Hepatocyte (in vitro differentiated cells): ENCODE measurements at regions not wholly inside any gene's neighbourhood (a gene's known extent, or its start where the extent isn't known, plus 50 kb on each side); places are given as distances from the start of the nearest gene placed in this dataset.

Source experiments
- EZH2 ChIP-seq: fragments of 200-600 bp; sonication (generic); IDR thresholded peaks from 2 replicates; pipeline ENCODE4 v1.6.1; 2016; ENCODE audit warnings: antibody characterized with exemption, mild to moderate bottlenecking, borderline replicate concordance
- TF ChIP-seq, protein P1 (sequence below): fragments of 200-600 bp; sonication (generic); IDR thresholded peaks from 2 replicates; pipeline ENCODE4 v1.5.1; 2016; ENCODE audit warnings: antibody characterized with exemption, mild to moderate bottlenecking; ENCODE audit not compliant: poor library complexity

DNA sequence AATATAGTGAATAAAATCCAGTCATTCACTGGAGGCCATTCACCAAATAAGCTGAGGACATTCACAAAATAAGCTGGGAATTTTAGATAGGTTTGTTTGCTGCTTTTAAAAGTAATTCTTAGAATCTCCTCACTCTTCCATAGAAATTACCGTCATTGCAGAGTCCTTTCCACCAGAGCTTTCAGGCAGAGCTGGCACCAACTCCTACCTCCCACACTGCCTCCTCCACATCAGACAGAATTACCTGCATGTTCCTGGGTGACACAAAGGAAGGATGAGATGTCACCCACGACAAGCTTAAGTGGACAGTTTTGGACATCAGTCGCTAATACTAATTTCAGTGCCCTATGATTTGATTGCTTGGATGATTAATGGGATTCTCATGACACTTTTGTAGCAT lies 1113.2 kb downstream of the IGSF11 start:
- TF ChIP-seq, protein P1, sequence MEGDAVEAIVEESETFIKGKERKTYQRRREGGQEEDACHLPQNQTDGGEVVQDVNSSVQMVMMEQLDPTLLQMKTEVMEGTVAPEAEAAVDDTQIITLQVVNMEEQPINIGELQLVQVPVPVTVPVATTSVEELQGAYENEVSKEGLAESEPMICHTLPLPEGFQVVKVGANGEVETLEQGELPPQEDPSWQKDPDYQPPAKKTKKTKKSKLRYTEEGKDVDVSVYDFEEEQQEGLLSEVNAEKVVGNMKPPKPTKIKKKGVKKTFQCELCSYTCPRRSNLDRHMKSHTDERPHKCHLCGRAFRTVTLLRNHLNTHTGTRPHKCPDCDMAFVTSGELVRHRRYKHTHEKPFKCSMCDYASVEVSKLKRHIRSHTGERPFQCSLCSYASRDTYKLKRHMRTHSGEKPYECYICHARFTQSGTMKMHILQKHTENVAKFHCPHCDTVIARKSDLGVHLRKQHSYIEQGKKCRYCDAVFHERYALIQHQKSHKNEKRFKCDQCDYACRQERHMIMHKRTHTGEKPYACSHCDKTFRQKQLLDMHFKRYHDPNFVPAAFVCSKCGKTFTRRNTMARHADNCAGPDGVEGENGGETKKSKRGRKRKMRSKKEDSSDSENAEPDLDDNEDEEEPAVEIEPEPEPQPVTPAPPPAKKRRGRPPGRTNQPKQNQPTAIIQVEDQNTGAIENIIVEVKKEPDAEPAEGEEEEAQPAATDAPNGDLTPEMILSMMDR = no peak
- no peak for TF ChIP-seq EZH2
